ENCODE measurements at regions not wholly inside any gene's neighbourhood (a gene's known extent, or its start where the extent isn't known, plus 50 kb on each side); places are given as distances from the start of the nearest gene placed in this dataset.

DNA sequence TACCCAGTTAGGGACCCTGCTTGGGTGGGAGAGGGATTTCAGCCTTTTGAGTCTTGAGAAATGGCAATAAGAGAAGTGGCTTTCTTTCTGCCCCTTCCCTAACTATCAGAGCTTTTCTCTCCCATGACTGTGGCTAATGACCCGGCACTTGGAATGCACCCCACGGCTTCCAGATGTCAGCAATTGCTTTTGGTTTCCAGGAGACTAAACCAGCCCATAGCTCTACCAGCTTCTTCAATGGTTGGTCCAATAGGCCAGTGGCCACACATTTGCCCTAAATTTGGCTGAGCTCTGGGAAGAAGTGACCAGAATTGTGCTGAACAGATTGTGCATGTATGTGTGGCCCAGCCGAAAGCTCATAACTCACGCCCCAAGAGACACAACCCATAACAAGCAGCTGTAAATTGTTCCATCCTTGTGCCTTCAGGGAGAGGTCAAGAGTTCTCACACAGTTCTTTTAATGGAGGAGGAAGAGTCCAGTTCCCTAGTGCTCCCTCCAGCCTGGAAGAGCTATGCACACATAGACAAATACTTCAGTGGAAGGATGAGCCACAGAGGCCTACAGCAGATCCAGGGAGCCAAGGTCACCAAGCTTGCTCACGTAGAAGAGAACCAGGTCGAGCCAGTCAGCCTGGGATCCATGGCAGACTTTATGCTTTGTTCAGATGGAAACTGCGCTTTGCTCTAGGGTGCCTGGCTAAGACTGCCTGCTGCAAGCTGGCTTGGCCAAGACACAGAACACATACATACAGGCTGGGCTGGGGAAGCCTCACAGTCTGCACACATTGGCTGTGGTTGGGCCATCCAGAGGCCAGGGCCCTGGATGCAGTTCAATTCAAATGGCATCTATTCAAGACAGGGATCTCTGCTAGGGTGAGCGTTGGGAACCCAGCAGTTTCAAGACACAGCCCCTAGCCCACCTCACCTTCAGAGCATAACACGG, 131.8 kb upstream of the HABP2 start:
- DNase-seq, result no peak

DNA sequence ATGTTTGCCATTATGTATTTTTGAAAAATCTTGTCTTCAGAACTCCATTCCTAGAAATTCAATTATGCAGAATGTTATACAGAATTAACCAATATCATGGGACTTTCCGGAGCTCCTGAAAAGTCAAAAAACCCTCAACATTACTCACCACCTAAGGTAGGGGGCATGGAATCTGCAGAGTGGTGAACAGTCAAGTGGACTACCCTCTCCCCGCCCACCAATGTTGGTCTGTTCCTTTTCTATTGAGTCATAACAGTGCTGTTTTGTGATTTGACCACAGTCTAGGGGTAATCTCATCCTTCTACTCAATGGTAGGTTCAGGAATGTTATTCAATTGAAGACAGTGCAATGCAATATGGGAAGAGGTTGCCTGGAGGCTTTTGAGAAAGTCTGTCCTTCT, 130.5 kb upstream of the HABP2 start:
- DNase-seq, result no peak

DNA sequence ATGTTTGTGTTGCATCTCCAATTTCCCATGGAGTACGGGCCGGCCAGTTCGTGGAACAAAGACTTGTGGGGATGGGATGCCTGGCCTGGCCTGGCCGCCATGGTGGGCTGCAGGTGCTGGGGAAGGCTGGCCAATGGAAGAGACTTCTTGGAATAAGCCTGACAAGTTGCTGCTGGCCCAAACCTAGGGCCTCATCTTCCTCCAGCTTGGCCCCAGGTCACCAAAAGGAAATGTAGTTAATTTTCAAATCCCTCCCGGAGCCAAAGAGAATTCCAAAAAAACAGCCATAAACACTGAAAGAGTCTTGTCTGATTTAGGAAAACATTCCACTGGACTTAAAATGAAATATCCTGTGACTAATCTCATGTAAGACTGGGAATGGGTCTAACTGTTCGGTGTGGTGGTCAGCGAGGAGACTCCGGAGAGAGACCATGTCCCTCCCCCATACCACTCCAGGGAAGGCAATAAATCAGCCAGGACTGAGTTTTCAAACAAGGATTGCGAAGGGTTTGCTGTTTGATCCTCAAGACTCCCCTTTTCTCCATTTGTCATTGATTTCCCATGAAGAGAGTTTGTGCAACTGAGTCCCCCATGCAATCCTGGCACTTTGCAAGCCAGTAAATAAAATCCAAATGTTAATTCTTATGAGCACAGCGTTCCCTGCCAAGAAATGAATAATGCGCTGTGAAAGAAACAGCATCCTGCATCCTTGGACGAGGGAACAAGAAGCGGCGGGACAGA, 128.7 kb upstream of the HABP2 start:
- DNase-seq, result peak; percentile 68

DNA sequence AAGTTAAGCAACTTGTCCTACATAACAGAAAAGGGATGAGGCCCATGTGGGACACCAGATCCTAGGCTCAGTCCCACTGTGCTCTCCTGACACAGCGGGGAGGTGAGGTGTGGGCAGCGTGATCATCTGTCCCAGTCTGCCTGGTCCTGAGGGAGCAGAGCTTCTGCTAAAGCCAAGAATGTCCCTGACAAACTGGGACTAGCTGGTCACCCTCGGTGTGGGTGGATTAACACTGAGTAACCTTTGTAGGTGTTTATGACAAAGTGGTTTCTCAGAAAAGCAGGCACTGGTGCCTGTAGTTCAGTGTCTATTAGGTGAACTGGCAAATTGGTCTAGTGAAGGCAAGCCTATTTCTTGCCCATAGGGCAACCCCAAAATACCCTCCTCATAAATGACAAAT, 127.8 kb upstream of the HABP2 start:
- no peak for DNase-seq

DNA sequence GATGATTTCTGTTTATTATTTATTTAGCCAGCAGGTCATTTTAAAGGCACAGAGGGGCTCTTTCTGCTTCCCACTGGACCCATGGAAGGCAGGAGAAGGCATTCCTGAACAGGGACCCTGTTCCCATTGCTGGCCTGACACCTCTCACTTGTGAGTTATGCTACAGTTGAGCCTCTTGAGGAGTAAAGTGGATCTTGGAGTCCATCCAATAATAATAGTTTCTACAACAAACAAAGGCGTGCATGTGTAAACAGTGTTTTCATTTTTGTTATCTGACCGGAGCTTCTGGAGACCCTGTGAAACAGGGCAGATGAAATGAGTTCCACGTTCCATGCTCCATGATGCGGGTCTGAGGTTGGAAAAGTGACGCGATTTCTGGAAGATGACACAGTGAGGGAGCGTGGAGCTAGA, 127.3 kb upstream of the HABP2 start:
- no peak for DNase-seq

DNA sequence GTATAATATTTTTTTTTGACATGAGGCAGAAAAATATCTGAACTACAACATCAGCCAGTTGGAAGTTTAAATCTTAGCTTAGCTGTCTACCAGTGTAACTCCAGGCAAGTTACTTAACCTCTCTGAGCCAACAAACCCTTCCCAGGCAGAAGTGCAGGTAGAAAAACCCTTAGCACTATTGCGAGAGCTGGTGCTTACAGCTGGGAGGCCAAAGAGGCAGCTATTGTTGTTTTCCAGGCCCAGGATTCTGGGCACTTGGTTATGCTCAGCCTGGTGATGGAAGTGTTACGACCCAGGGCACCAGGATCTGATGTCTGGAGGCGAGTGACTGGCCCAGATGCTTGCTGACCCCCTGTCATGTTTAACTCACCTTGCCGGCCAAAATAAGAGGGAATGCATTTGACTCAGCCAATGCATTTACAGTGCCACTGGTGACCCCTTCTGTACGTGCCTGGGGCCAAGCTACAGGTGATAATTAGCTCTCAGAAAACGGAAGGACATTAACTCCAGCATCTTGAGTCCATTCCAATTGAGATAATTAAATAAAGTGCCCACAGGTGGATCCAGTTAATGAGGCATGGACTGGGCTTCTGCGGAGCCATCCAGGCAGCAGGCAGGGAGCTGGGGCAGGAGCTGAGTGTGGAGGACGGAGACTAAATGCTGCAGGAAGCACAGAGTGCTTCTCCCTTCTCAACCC, 126.5 kb upstream of the HABP2 start:
- DNase-seq, result no peak

DNA sequence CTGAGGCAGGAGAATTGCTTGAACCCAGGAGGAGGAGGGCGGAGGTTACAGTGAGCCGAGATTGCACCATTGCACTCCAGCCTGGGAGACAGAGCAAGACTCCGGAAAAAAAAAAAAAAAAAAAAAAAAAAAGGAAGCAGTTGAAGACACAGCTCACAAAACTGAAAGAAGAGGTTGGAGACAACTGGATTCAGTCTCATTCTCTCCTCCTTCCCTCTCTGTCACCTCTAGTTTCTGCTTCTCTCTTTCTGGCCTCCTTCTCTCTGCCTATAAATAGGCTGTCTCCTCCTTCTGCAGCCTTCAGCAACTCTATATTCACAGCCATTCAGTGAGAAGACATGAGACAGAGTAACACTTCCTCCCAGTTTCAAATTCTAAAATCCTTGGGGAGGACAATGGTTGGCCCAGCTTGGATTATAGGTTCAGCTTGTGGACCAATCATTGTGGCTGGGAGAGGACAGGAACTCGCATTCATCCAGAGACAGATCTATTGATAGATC, 125.6 kb upstream of the HABP2 start:
- DNase-seq, result no peak

DNA sequence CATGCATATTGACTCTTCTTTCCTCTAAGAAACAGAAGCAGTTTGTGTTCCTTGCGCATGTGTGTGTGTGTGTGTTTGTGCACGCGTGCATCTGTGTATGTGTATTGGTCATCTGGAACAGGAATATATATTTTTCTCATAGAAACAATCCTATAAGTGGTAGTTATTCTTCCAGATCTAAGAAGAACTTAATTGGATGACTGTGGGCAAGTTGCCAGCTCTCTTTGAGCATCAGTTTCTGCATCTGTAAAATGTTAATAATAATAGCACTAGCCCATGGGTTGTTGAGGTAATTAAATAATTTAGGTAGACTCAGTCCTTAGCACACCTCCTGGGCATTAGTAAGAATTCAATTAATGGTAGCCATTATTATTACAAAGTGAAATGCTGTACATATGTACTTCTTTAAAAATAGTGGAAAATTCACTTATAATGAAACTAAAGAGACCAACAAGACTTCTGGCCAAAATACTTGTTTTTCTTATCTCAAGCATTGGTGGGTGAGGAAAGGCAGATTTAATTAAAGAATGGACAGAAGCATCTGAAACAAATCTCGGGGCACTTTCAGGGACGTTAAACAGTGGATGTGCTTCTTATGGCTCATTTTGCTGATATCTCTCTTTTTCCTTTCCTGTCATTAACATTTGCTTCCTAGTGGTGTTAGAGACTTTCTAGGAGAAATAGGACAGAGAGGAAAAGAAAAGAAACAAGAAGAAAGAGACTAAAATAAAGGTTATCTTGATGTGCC, 124.9 kb upstream of the HABP2 start:
- no peak for DNase-seq

DNA sequence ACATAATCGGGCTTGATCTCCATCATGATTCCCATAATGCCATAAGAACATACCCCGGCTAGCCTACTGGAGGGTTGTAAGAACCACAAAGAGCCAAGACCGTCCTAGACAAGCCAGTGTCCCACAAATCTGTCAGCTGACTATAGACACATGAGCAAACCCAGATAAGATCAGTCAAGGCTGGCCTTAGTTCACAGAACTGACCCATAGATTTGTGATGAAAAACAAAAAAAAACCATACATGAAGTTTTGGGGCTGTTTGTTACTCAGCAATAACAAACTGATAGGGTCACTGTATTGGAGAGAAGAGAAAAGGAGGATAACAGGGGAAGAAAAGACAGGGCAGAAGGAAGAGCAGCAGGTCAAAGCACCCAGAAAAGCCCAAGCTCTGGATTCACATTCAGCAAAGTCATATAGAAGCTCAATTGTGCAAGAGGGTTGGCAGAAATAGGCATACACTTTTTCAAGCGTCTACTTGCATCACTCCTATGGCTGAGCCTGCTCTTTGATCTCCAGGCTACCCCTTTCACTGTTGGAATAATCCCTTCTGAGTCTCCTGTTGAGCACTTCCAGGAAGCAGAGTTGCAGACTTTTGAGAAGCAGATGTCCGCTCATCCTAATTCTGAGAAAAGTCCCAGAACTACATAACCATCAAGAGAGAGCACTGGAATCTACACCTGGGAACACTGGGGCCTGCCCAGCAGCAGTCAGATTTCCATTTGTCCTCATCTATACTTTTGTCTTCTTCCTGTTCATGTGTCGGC, 122.0 kb upstream of the HABP2 start:
- DNase-seq, result no peak

DNA sequence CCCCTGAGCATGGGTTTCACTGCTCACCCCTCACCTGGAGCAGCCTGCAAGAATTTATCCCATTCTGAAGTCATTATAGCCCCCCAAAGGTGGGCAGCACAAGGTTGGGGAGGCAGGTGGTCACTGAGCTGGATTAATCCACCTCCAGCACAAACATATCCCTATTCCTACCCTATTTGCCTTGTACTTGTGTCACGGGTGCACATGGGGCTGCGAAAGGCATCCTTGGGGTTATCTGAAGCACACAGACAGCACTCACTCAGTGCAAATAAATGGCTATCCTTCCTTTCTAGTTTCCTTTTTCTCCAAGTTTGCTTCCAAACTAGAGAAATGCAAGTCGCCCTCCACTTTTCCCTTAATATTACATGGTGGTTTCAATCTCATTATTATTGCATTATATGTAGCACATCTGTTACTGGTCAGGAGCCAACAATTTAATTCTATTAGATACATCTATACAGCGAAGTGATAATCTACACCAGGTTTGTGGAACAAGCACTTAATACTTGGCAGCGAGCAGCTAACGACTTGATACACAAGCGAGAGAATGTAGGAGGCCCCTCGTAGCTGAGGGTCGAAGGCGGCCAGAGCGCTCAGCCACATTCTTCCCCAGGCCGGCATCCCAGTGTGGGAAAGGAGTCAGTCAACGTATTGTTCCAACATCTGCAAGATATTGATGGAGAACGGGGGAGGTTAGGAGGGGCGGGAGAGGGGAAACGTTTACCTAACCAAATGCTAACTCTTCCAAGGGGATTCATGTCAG, 121.3 kb upstream of the HABP2 start:
- DNase-seq, result peak; percentile 31

DNA sequence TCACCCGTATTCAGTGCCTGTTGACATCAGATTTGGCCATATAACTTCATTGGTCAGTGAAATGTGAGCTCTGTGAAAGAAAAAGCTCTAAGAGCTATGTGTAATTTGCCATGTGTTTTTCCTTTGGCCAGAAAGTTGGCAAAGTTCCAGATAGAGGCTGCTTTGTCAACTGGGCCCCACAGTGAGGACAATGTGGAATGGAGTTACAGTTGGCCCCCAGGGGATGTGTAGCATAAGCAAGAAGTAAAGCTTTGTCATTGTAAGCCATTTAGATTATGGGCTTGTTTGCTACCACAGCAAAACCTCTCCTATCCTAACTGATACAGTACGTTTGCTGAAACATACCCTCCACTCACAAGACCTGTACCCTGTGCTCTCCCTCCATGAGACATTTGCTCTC, 119.1 kb upstream of the HABP2 start:
- no peak for DNase-seq

DNA sequence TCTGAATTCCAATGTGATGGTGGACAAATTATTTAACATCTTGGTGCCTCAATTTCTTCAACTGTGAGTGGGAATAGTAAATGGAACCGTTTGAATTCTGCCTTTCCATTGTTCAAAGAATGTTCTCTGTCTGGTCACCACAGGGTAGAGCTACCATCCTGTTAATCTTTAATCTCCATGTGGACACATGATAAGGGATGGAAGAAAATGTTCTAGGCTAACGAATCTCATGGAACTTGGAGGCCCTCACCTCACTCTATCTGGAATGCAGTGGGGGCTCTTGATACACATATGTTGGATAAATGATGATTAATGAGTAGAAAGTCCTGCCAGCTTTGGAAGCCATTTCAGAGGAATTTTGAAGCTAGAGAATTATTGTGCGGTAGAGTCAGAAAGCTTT, 118.5 kb upstream of the HABP2 start:
- no peak for DNase-seq

DNA sequence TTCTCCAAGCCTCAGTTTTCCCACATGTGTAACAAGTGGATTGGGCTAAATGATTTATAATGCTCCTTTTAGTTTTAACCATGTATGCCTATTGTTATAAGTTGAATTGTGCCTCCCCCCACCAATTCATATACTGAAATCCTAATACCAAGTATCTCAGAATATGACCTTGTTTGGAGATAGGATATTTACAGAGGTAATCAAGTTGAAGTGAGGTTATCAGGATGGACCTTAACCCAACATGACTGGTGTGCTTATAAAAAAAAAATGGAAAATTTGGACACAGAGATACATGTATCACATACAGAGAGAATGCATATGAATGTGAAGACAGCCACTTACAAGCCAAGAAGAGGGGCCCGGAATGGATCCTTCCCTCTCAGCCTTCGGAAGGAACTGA, 117.9 kb upstream of the HABP2 start:
- no peak for DNase-seq

DNA sequence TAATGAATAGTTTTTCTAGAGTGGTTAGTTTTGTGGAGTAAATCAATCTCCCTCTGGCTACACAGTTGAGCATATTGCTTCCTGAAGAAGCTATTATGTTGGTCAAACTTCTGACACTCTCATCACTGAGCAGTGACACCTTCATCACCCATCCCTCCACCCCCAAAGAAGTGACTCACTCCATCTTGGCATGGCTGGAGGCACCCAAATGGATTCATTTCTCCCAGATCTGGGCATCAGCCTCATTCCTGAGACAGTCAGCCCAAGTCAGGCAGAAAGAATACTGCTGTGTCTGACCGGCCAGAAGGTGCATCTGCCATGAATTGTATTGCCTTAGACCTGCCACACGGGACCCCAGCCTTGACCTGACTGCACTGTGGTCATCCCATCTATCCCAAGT, 117.0 kb upstream of the HABP2 start:
- DNase-seq, result no peak

DNA sequence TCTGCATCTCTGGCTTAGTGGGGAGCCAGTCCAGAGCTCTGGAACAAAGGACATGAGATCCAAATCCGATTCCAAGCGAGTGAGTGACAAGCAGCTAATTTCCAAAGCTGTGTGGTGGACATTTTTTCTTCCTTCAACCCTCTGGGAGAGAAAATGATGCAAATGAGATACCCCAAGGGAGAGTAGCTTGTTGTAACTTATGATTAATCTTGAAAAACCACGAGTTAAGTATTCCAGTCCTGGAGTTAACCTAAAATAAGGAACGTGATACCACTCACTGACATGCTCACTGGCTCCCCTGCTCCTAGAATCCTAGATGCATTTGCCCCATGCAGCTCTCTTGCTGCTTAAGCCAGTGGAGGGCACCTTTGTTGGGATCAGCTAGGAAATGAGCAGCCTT, 116.0 kb upstream of the HABP2 start:
- DNase-seq, result no peak

DNA sequence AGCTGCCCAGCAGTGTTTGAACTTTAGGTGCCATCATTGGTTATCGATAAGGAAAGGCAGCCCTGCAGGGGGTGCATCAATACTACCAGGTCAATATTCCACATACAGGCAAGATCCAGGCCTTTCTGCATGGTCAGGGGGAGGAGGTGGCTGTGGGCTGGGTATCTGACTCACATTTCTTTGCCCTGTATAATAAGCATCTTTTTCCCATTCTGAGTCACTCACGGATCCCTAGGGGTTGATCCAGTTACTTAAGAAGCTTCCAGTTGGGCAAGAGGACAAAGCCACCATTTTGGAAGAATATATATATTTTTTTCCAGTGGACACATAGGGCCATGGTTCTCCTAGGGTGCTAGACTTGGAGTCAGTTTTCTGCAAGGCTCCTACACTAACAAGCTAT, 114.2 kb upstream of the HABP2 start:
- DNase-seq, result peak; percentile 59

DNA sequence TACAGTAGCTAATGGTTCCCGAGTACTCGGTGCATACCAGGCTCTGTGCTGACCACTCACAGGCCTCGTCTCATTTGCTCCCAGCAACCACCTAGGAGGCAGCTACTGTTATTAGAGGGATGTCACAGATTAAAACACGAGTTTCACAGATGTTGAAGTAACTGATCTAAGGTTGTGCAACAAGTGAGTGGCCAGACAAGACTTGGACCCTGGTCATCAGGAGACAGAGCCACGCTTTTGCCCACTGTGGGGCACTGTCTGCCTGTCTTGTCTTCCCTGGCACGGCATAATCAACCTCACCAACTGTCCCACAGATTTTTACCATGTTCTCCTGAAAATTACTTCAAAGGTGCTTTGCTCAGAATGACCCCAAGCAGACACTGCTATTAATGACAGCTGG, 111.6 kb upstream of the HABP2 start:
- no peak for DNase-seq

DNA sequence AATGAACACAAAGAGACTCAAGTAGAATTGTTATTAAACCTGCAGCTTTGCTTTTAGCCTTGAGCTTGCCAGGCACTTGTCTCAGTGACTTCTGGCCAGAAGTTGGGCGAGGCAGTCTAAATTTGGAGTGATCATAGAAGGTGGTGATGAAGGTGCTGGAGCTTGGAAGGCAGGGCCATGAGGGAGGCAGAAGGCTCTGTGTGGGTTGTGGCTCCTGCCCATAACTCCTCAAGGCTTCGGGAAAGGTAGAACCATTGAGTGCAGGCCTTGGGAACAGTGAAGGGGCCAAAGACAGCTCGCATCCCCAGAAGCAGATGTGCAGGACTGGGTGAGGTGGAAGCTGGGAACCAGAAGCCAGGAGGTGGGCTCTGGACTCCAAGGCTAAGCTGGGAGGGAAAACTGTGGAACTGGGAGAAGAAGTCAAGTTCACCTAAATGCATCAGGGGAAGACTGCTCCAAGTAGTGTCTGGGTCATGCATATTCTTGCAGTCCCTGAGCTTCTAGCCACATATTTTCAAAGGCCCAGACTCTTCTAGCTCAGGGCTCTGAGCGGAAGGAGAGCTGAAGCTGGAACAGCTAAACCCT, 111.1 kb upstream of the HABP2 start:
- no peak for DNase-seq

DNA sequence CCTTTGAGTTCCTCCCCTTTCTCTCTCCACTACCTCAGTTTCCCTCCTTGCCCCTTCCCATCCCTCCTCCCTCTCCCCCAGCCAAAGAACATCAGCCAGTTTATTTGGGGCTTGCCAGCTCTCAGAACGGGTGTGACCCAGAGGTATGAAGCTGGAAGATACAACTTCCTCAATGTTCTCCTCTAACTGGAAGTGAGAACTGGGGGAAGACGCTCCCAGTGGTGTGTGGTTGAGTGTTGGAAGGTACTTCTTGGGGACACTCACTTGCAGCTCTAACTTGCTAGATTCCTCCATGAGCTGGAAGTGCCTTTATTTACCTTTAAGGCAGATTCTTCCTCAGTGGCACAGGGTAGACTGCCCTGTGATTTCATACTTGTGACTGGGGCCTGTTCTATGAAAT, 110.5 kb upstream of the HABP2 start:
- DNase-seq, result no peak

DNA sequence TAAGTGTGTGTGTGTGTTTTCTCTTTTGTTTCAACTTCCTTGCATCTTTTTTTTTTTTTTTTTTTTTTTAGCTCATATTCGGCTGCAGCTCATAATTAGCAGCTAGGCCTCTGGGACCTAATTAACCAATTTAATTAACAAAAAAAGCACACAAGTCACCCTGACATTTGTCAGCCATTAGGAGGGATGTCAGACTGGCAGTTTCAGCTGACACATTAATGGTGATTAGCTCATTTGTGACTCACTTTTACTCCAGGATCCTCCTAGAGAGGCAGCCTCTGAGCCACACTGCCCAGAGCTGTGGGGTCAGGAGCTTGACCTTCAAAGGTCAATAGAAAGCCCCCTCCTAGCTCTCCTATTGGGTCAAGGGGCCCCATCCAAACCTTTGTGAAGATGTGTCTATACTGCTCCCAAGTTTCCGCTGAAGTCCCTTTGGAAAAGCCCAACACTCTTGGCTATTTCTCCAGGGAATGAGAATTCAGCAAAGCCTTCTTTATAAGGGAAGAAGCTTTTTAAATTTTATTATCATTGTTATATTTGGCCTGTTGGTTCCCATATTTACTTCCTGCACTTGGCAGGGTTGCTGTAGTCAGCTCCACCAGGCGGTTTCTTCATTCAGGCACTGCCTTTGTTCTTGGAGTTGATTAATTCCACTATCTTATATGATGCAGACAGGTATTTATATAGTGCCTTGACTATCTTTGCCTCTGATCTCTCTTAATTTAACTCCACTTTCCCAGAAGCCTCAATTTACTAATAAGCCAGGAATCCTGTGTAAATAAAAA, 109.5 kb upstream of the HABP2 start:
- no peak for DNase-seq

Data from fibroblast of skin of abdomen (primary cell).